Nephron (organoid): ENCODE measurements at regions not wholly inside any gene's neighbourhood (a gene's known extent, or its start where the extent isn't known, plus 50 kb on each side); places are given as distances from the start of the nearest gene placed in this dataset.

ENCODE experiments used
- H3K27ac Mint-ChIP-seq, 3 experiments: 2 replicates each; pipeline ENCODE4 v1.8.0; 2020; ENCODE audit warnings: mixed read lengths in 3 of 3, mild to moderate bottlenecking in 2 of 3, moderate library complexity in 1 of 3
- H3K27me3 Mint-ChIP-seq: 2 replicates; pipeline ENCODE4 v1.8.0; 2021; ENCODE audit warnings: low read depth, mild to moderate bottlenecking, moderate library complexity, mixed read lengths
- H3K36me3 Mint-ChIP-seq: 2 replicates; pipeline ENCODE4 v1.8.0; 2020; ENCODE audit warnings: low read depth, mixed read lengths
- H3K4me1 Mint-ChIP-seq: 2 replicates; pipeline ENCODE4 v1.8.0; 2020; ENCODE audit warnings: mixed read lengths
- H3K4me3 Mint-ChIP-seq, 3 experiments: 2 replicates each; pipeline ENCODE4 v1.8.0; 2020; ENCODE audit warnings: mild to moderate bottlenecking in 3 of 3, mixed read lengths in 3 of 3, moderate library complexity in 2 of 3
- H3K9me3 Mint-ChIP-seq: 2 replicates; pipeline ENCODE4 v1.8.0; 2020; ENCODE audit warnings: mixed read lengths
- TF ChIP-seq, protein P1 (sequence below), 3 experiments: fragments of 200-600 bp; sonication (generic); IDR thresholded peaks; one replicate each; pipeline ENCODE4 v1.5.0; 2021; ENCODE audit warnings: antibody characterized with exemption in 3 of 3; ENCODE audit not compliant: unreplicated experiment in 3 of 3

DNA sequence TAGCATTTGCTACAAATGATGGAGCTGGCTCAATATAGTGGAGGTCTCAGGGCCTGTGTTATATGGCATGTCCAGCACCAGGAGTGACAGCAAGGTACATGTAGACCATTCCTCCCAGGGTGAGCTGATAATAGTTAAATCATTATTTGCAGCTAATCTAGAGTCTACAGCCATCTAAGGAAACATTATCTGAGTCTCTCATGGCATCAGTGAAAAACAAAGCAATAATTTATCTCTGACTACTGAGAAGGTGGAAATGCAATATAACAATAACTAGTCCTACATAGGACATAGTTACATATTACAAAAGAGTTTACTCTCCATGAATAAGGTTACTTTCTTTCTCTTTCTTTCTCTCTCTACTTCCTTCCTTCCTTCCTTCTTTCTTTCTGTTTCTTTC is 143.4 kb upstream of the KCNK2 start:
- Mint-ChIP-seq H3K4me3 (no peak overlapping the region), H3K27me3 (peaks cover 4% of the 10 kb centered on the region), H3K27ac (no peak overlapping the region), H3K4me1 (peaks cover 1% of the 10 kb centered on the region), H3K36me3 (no peaks in the 10 kb centered on the region), H3K9me3 (no peaks in the 10 kb centered on the region)
- TF ChIP-seq, protein P1, sequence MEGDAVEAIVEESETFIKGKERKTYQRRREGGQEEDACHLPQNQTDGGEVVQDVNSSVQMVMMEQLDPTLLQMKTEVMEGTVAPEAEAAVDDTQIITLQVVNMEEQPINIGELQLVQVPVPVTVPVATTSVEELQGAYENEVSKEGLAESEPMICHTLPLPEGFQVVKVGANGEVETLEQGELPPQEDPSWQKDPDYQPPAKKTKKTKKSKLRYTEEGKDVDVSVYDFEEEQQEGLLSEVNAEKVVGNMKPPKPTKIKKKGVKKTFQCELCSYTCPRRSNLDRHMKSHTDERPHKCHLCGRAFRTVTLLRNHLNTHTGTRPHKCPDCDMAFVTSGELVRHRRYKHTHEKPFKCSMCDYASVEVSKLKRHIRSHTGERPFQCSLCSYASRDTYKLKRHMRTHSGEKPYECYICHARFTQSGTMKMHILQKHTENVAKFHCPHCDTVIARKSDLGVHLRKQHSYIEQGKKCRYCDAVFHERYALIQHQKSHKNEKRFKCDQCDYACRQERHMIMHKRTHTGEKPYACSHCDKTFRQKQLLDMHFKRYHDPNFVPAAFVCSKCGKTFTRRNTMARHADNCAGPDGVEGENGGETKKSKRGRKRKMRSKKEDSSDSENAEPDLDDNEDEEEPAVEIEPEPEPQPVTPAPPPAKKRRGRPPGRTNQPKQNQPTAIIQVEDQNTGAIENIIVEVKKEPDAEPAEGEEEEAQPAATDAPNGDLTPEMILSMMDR (IDR thresholded peaks at IDR 0.05; ENCODE audit: unreplicated experiment in 3 of 3): no peak

DNA sequence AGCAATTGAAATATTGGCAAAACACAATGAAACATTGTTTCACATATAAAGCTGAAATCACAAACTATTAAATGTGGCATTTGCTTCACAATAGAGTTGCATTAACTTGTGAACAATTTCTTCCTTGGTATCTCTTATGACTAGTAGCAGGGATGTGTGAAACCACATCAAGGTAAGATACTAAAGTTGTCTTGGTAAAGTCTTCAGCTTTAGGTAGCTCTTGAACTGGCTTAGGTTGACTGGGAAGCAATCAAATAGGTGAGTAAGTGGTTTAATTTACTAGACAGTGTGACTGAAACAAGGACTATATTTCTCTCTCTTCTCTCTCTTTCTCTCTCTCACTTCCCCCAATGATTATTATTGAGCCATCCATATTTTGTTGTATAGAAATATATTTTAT is 141.5 kb upstream of the KCNK2 start:
- TF ChIP-seq, protein P1 (IDR thresholded peaks at IDR 0.05; ENCODE audit: unreplicated experiment in 3 of 3): no peak
- no peaks in the 10 kb centered on the region for H3K4me1 Mint-ChIP-seq
- H3K36me3 Mint-ChIP-seq: no peaks in the 10 kb centered on the region

DNA sequence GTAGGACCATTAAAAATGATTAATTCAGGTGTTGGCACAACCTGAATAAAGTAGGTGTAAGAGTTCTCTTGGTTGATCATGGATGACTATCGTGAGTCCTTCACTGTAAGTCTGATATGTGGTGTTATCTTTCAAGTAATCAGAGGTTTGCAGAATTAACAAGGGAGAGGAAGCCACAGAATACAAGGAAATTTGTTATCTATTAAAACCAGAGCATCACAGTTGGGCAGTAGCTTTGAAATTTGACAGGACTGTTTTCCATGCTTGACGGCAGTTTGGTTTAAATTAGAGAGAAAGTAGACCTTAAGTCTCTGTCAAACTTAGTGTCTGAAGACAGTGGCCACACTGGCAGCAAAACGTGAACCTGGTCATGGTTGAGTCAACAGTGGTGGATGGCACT is 139.5 kb upstream of the KCNK2 start:
- TF ChIP-seq, protein P1 (IDR thresholded peaks at IDR 0.05; ENCODE audit: unreplicated experiment in 3 of 3): no peak
- H3K36me3 Mint-ChIP-seq: no peaks in the 10 kb centered on the region
- H3K4me3 Mint-ChIP-seq: no peak overlapping the region
- no peaks in the 10 kb centered on the region for H3K9me3 Mint-ChIP-seq
- peaks cover 4% of the 10 kb centered on the region for H3K27me3 Mint-ChIP-seq
- H3K27ac Mint-ChIP-seq: no peak overlapping the region
- peaks cover 5% of the 10 kb centered on the region for H3K4me1 Mint-ChIP-seq

More for the DNA sequence above, 141.5 kb upstream of the KCNK2 start:
- Mint-ChIP-seq H3K9me3 (no peaks in the 10 kb centered on the region), H3K4me3 (no peak overlapping the region), H3K27me3 (peaks cover 4% of the 10 kb centered on the region), H3K27ac (no peak overlapping the region)

DNA sequence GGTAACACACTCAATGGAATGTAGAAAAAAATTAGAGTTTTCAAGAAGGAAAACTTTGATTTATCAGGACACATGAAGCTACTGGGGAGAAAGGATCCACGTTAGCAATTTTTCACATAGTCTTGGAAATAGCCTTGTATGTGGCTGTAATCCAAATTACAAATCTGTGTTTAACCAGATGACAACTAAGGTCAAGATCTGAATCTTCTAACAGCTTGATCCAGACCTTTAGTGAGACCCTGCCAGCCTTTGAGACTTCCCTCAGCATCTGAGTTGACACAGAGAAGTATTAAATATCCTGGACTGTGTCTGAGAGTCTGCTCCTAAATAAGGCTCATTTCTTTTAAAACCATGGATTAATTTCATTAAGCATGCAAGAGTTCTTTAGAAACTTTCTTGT is 135.9 kb upstream of the KCNK2 start:
- H3K4me3 Mint-ChIP-seq: no peak overlapping the region
- H3K9me3 Mint-ChIP-seq: no peaks in the 10 kb centered on the region
- H3K4me1 Mint-ChIP-seq: peaks cover 5% of the 10 kb centered on the region
- H3K27me3 Mint-ChIP-seq: peaks cover 4% of the 10 kb centered on the region
- no peaks in the 10 kb centered on the region for H3K36me3 Mint-ChIP-seq
- TF ChIP-seq, protein P1 (IDR thresholded peaks at IDR 0.05; ENCODE audit: unreplicated experiment in 3 of 3): no peak
- no peak overlapping the region for H3K27ac Mint-ChIP-seq

DNA sequence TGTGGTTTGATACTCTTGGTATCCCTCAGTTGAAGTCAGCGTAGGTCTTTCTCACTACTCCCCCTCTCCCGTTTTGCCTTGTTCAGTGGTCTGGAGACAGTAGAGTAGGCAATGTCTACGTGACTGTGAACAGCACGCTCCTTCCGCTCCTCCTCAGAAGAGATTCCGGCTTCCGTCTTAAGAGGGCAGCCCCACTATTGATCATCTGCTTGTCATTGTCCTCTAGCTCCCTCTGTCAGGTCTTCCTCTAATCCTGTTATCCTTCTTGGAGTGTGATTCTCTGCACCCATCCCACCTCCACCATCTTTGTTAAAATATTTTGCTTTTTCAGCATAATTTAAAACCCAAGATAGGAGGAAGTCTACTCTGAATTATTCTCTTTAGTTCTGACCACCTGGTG is 129.9 kb upstream of the KCNK2 start:
- TF ChIP-seq, protein P1 (IDR thresholded peaks at IDR 0.05; ENCODE audit: unreplicated experiment in 3 of 3): peak in 1 of 3 experiments; percentile 12
- Mint-ChIP-seq H3K4me1 (no peaks in the 10 kb centered on the region), H3K4me3 (no peak overlapping the region), H3K9me3 (no peaks in the 10 kb centered on the region), H3K27me3 (peaks cover 5% of the 10 kb centered on the region), H3K36me3 (no peaks in the 10 kb centered on the region), H3K27ac (no peak overlapping the region)

DNA sequence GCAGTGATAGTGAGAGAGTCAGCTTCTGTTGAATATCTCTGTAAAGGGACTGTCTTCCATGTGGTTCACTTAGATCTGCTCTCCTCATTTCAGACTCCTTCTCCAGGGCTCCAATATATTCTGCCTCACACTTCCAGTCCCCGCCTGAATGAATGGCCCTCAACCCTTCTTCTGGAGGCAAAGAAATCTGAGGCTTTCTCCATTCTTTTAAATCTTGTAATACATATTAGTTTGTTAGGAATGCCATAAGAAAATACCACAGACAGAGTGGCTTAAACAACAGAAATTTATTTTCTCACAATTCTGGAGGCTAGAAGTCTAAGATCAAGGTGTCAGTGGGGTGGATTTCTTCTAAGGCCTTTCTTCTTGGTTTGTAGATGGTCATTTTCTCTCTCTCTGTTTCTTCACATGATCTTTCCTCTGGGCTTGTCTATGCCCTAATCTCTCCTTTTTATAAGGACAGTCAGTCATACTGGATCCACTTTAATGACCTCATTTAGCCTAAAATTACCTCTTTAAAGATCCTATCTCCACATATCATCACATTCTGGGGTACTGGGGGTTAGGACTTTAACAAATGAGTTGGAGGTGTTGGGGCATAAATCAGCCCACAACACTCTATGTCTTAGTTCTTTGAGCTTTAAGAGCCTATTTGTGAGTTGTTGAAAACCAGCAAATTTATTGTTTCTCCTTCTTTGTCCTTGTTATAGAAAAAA is 128.5 kb upstream of the KCNK2 start:
- TF ChIP-seq, protein P1 (IDR thresholded peaks at IDR 0.05; ENCODE audit: unreplicated experiment in 3 of 3): no peak
- H3K9me3 Mint-ChIP-seq: no peaks in the 10 kb centered on the region
- no peak overlapping the region for H3K27ac Mint-ChIP-seq
- H3K4me3 Mint-ChIP-seq: no peak overlapping the region
- H3K4me1 Mint-ChIP-seq: no peaks in the 10 kb centered on the region
- peaks cover 5% of the 10 kb centered on the region for H3K27me3 Mint-ChIP-seq
- no peaks in the 10 kb centered on the region for H3K36me3 Mint-ChIP-seq
